ENCODE measurements at regions not wholly inside any gene's neighbourhood (a gene's known extent, or its start where the extent isn't known, plus 50 kb on each side); places are given as distances from the start of the nearest gene placed in this dataset.

- Histone ChIP-seq H3K9me3 (no peaks in the 10 kb centered on the region), H3K36me3 (no peaks in the 10 kb centered on the region), H3K4me1 (no peaks in the 10 kb centered on the region), H3K27ac (no peak overlapping the region), H3K4me3 (no peak overlapping the region), H3K27me3 (no peaks in the 10 kb centered on the region)
- 36 to 41% methylated on average over 8 of the region's 8 CpGs for WGBS, 2 donors
- no peak for DNase-seq
- ATAC-seq: no peak
- FAIRE-seq: no peak
- no peak for TF ChIP-seq CTCF (IDR thresholded peaks at IDR 0.05)
- intact Hi-C loops (cut with DNase I): no loop called here
Observed at GRCh38 chr10:30178356-30178964, 119.1 kb upstream of the JCAD start.

GRCh38 chr10:30176776-30177533 is 117.6 kb upstream of the JCAD start:
- H3K4me1 ChIP-seq: no peaks in the 10 kb centered on the region
- no peak overlapping the region for H3K4me3 ChIP-seq
- H3K27ac ChIP-seq: no peak overlapping the region
- 69 to 79% methylated on average over 10 of the region's 10 CpGs for WGBS, 2 donors
- no peaks in the 10 kb centered on the region for H3K36me3 ChIP-seq
- no peaks in the 10 kb centered on the region for H3K27me3 ChIP-seq
- ATAC-seq (no peak), FAIRE-seq (no peak), DNase-seq (no peak)
- TF ChIP-seq CTCF (IDR thresholded peaks at IDR 0.05): no peak
- H3K9me3 ChIP-seq: no peaks in the 10 kb centered on the region
- intact Hi-C loops (cut with DNase I): no loop called here

GRCh38 chr10:30176182-30176581 is 116.8 kb upstream of the JCAD start:
- no peak for DNase-seq
- Histone ChIP-seq H3K9me3 (no peaks in the 10 kb centered on the region), H3K4me3 (no peak overlapping the region), H3K36me3 (no peaks in the 10 kb centered on the region), H3K27me3 (no peaks in the 10 kb centered on the region), H3K27ac (no peak overlapping the region), H3K4me1 (no peaks in the 10 kb centered on the region)
- TF ChIP-seq CTCF (IDR thresholded peaks at IDR 0.05): no peak
- 66 to 81% methylated on average over 9 of the region's 9 CpGs for WGBS, 2 donors
- no peak for FAIRE-seq
- ATAC-seq: no peak
- intact Hi-C loops (cut with DNase I): no loop called here

GRCh38 chr10:30172673-30173072 is 113.3 kb upstream of the JCAD start:
- no peak for ATAC-seq
- no peaks in the 10 kb centered on the region for H3K36me3 ChIP-seq
- FAIRE-seq: no peak
- no peak overlapping the region for H3K27ac ChIP-seq
- no peaks in the 10 kb centered on the region for H3K27me3 ChIP-seq
- H3K4me3 ChIP-seq: no peak overlapping the region
- 82 to 88% methylated on average over 7 of the region's 7 CpGs for WGBS, 2 donors
- no peaks in the 10 kb centered on the region for H3K4me1 ChIP-seq
- no peak for TF ChIP-seq CTCF (IDR thresholded peaks at IDR 0.05)
- no peak for DNase-seq
- H3K9me3 ChIP-seq: no peaks in the 10 kb centered on the region
- intact Hi-C loops (cut with DNase I): no loop called here

- Histone ChIP-seq H3K36me3 (no peaks in the 10 kb centered on the region), H3K9me3 (no peaks in the 10 kb centered on the region), H3K4me1 (no peaks in the 10 kb centered on the region), H3K27ac (no peak overlapping the region), H3K4me3 (no peak overlapping the region), H3K27me3 (no peaks in the 10 kb centered on the region)
- FAIRE-seq (no peak), DNase-seq (no peak), ATAC-seq (no peak)
- 64 to 75% methylated on average over 4 of the region's 4 CpGs for WGBS, 2 donors
- intact Hi-C loops (cut with DNase I): no loop called here
- no peak for TF ChIP-seq CTCF (IDR thresholded peaks at IDR 0.05)
Observed at GRCh38 chr10:30172091-30172490, 112.7 kb upstream of the JCAD start.

All from pancreas (tissue), 10 donors.